ENCODE measurements at regions not wholly inside any gene's neighbourhood (a gene's known extent, or its start where the extent isn't known, plus 50 kb on each side); places are given as distances from the start of the nearest gene placed in this dataset.

GRCh38 chr12:34398366-34398705, 376.0 kb downstream of the ALG10 start:
- TF ChIP-seq CTCF (IDR thresholded peaks at IDR 0.05; ENCODE audit: borderline replicate concordance, control extremely low read depth, extremely low read depth, insufficient read depth, missing control alignments) = no peak
- DNase-seq (ENCODE audit: low spot score) = peak; percentile 4
- in situ Hi-C loops (cut with MboI; ENCODE audit: low sequenced_read_pairs, unreplicated experiment) = no loop called here

GRCh38 chr12:34398706-34399630, 376.7 kb downstream of the ALG10 start:
- no peak for TF ChIP-seq CTCF (IDR thresholded peaks at IDR 0.05; ENCODE audit: borderline replicate concordance, control extremely low read depth, extremely low read depth, insufficient read depth, missing control alignments)
- in situ Hi-C loops (cut with MboI; ENCODE audit: low sequenced_read_pairs, unreplicated experiment) = no loop called here
- peak; percentile 9 for DNase-seq (ENCODE audit: low spot score)

- in situ Hi-C loops (cut with MboI; ENCODE audit: low sequenced_read_pairs, unreplicated experiment) = no loop called here
- DNase-seq (ENCODE audit: low spot score) = peak; percentile 0
- TF ChIP-seq CTCF (IDR thresholded peaks at IDR 0.05; ENCODE audit: borderline replicate concordance, control extremely low read depth, extremely low read depth, insufficient read depth, missing control alignments) = no peak
These were observed 377.5 kb downstream of the ALG10 start for GRCh38 chr12:34399631-34400410.

- no peak for TF ChIP-seq CTCF (IDR thresholded peaks at IDR 0.05; ENCODE audit: borderline replicate concordance, control extremely low read depth, extremely low read depth, insufficient read depth, missing control alignments)
- DNase-seq (ENCODE audit: low spot score) = peak; percentile 9
- in situ Hi-C loops (cut with MboI; ENCODE audit: low sequenced_read_pairs, unreplicated experiment) = no loop called here
These were observed 378.1 kb downstream of the ALG10 start for GRCh38 chr12:34400411-34400881.

GRCh38 chr12:34400986-34401658, 378.8 kb downstream of the ALG10 start:
- DNase-seq (ENCODE audit: low spot score) = peak; percentile 5
- in situ Hi-C loops (cut with MboI; ENCODE audit: low sequenced_read_pairs, unreplicated experiment) = no loop called here
- no peak for TF ChIP-seq CTCF (IDR thresholded peaks at IDR 0.05; ENCODE audit: borderline replicate concordance, control extremely low read depth, extremely low read depth, insufficient read depth, missing control alignments)

GRCh38 chr12:34401659-34402227, 379.4 kb downstream of the ALG10 start:
- in situ Hi-C loops (cut with MboI; ENCODE audit: low sequenced_read_pairs, unreplicated experiment) = no loop called here
- DNase-seq (ENCODE audit: low spot score) = peak; percentile 1
- TF ChIP-seq CTCF (IDR thresholded peaks at IDR 0.05; ENCODE audit: borderline replicate concordance, control extremely low read depth, extremely low read depth, insufficient read depth, missing control alignments) = no peak
